Caco-2 (cell line): ENCODE measurements at regions not wholly inside any gene's neighbourhood (a gene's known extent, or its start where the extent isn't known, plus 50 kb on each side); places are given as distances from the start of the nearest gene placed in this dataset.

Experiments
- BruUV-seq: library from RNA; stranded (reverse); fragments of 400-500 nt; replicated peaks from 2 replicates; lab custom pipeline; 2021; lab: Mats Ljungman, UMichigan
- CTCF ChIA-PET: fragments of 300-600 bp; sonication (Branson Sonifier 250); formaldehyde crosslinking; loops from one replicate; lab custom pipeline; 2022; ENCODE audit warnings: antibody characterized with exemption; lab: Charles Lee
- POLR2A ChIA-PET: fragments of 300-600 bp; sonication (Branson Sonifier 250); formaldehyde crosslinking; loops from one replicate; lab custom pipeline; 2022; ENCODE audit warnings: antibody characterized with exemption; lab: Charles Lee
- DNase-seq, 2 experiments: peaks; one replicate each; pipeline versions ENCODE4 v3.0.0 to v3.0.0-alpha.2; 2020 to 2022
- H3K27me3 ChIP-seq: replicated peaks from 2 replicates; pipeline ENCODE4 v1.6.0; 2011; ENCODE audit warnings: low read length; ENCODE audit not compliant: control insufficient read depth, insufficient read depth
- H3K36me3 ChIP-seq: 2 replicates; pipeline ENCODE4 v1.5.1; 2011; ENCODE audit warnings: low read length; ENCODE audit not compliant: control insufficient read depth, insufficient read depth
- H3K4me1 ChIP-seq: fragments of 250-450 bp; sonication (Bioruptor Pico); 2 replicates; pipeline ENCODE4 v1.5.1; 2020; ENCODE audit warnings: mild to moderate bottlenecking
- H3K4me3 ChIP-seq: 2 replicates; pipeline ENCODE4 v1.5.1; 2011; ENCODE audit warnings: low read depth, mild to moderate bottlenecking, control low read depth, low read length
- H3K9me3 ChIP-seq: fragments of 250-450 bp; sonication (Bioruptor Pico); 2 replicates; pipeline ENCODE4 v1.5.1; 2020; ENCODE audit warnings: mild to moderate bottlenecking, moderate library complexity
- H3K27ac Mint-ChIP-seq: one replicate; pipeline ENCODE4 v1.8.0; 2022; ENCODE audit warnings: mixed read lengths; ENCODE audit not compliant: unreplicated experiment
- H3K27me3 Mint-ChIP-seq: one replicate; pipeline ENCODE4 v1.8.0; 2022; ENCODE audit warnings: mixed read lengths; ENCODE audit not compliant: insufficient read depth, unreplicated experiment
- H3K36me3 Mint-ChIP-seq: one replicate; pipeline ENCODE4 v1.8.0; 2022; ENCODE audit warnings: mild to moderate bottlenecking, mixed read lengths; ENCODE audit not compliant: insufficient read depth, unreplicated experiment
- H3K4me1 Mint-ChIP-seq: one replicate; pipeline ENCODE4 v1.8.0; 2022; ENCODE audit warnings: low read depth, mixed read lengths; ENCODE audit not compliant: unreplicated experiment
- H3K4me3 Mint-ChIP-seq: one replicate; pipeline ENCODE4 v1.8.0; 2022; ENCODE audit warnings: mild to moderate bottlenecking, moderate library complexity, mixed read lengths; ENCODE audit not compliant: unreplicated experiment
- H3K9me3 Mint-ChIP-seq: one replicate; pipeline ENCODE4 v1.8.0; 2022; ENCODE audit warnings: mixed read lengths; ENCODE audit not compliant: unreplicated experiment
- intact Hi-C: fragments of 100-400 bp; cut with micrococcal nuclease; formaldehyde crosslinking; loops from one replicate; pipeline ENCODE4 v1.10.0; 2022; ENCODE audit not compliant: unreplicated experiment
- TF ChIP-seq, protein P1 (sequence below), 2 experiments: fragments of 200-600 bp in 1 of 2; IDR thresholded peaks; 1 replicate in 1 of 2; 2 replicates in 1 of 2; pipeline versions ENCODE4 v1.5.1 to v1.8.0; 2011 to 2022; ENCODE audit warnings: antibody characterized with exemption in 1 of 2, control low read depth in 1 of 2, inconsistent platforms in 1 of 2, low read depth in 1 of 2, low read length in 1 of 2, mild to moderate bottlenecking in 1 of 2, moderate library complexity in 1 of 2; ENCODE audit not compliant: insufficient read depth in 1 of 2, severe bottlenecking in 1 of 2, unreplicated experiment in 1 of 2

DNA sequence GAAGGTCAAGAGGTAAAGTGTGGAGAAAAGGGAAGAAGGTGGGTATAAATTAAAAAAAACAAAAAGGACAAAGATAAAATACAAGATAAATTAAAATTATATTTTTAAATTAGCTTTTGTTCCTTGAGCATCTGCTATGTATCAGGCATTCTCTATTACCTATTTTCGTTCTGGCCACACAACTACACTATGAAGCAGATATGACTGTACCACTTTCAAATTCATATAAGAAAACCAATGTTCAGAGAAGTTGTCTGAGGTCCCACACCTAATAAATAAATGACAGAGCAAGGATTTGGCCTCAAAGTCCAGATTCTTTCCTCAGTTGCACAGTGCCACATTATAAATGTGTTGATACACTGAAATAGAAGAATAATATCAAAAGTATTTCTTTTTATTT, 103.8 kb upstream of the PCDH15 start:
- H3K27me3 Mint-ChIP-seq, result no peaks in the 10 kb centered on the region
- H3K27me3 ChIP-seq, result no peaks in the 10 kb centered on the region
- H3K9me3 Mint-ChIP-seq, result no peaks in the 10 kb centered on the region
- H3K36me3 Mint-ChIP-seq, result no peaks in the 10 kb centered on the region
- TF ChIP-seq, protein P1, sequence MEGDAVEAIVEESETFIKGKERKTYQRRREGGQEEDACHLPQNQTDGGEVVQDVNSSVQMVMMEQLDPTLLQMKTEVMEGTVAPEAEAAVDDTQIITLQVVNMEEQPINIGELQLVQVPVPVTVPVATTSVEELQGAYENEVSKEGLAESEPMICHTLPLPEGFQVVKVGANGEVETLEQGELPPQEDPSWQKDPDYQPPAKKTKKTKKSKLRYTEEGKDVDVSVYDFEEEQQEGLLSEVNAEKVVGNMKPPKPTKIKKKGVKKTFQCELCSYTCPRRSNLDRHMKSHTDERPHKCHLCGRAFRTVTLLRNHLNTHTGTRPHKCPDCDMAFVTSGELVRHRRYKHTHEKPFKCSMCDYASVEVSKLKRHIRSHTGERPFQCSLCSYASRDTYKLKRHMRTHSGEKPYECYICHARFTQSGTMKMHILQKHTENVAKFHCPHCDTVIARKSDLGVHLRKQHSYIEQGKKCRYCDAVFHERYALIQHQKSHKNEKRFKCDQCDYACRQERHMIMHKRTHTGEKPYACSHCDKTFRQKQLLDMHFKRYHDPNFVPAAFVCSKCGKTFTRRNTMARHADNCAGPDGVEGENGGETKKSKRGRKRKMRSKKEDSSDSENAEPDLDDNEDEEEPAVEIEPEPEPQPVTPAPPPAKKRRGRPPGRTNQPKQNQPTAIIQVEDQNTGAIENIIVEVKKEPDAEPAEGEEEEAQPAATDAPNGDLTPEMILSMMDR (IDR thresholded peaks at IDR 0.05; ENCODE audit: insufficient read depth in 1 of 2, low read depth in 1 of 2, low read length in 1 of 2, severe bottlenecking in 1 of 2, unreplicated experiment in 1 of 2), result no peak
- CTCF ChIA-PET, result no interaction called here
- DNase-seq, result no peak
- intact Hi-C loops, result no loop called here
- no peak overlapping the region for H3K4me3 Mint-ChIP-seq
- no peaks in the 10 kb centered on the region for H3K4me1 ChIP-seq
- BruUV-seq, result no TSS peak
- POLR2A ChIA-PET, result no interaction called here
- no peaks in the 10 kb centered on the region for H3K4me1 Mint-ChIP-seq
- no peak overlapping the region for H3K27ac Mint-ChIP-seq
- no peaks in the 10 kb centered on the region for H3K9me3 ChIP-seq
- H3K36me3 ChIP-seq, result no peaks in the 10 kb centered on the region
- no peak overlapping the region for H3K4me3 ChIP-seq

DNA sequence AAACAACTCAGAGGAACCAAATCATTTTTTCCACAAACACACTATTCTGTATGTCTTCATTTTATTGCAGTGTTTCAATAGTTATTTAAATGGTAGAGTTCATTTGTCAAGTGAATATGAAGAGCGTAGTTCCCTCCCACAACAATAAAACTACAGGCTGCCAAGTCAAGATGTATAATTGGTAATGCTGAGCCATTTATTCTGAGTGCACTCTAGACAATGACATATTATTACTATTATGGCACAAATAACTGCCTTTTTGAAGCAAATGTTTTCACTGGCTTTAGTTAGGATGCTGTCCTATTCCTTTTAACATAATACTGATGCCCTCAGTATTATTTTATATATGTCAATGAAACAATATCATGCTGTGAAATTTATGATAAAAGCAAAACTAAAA, 102.7 kb upstream of the PCDH15 start:
- TF ChIP-seq, protein P1 (IDR thresholded peaks at IDR 0.05; ENCODE audit: insufficient read depth in 1 of 2, low read depth in 1 of 2, low read length in 1 of 2, severe bottlenecking in 1 of 2, unreplicated experiment in 1 of 2), result no peak
- H3K4me1 Mint-ChIP-seq, result no peaks in the 10 kb centered on the region
- POLR2A ChIA-PET, result no interaction called here
- DNase-seq, result no peak
- no peaks in the 10 kb centered on the region for H3K27me3 ChIP-seq
- no peak overlapping the region for H3K4me3 ChIP-seq
- no peaks in the 10 kb centered on the region for H3K27me3 Mint-ChIP-seq
- no peak overlapping the region for H3K4me3 Mint-ChIP-seq
- intact Hi-C loops, result no loop called here
- CTCF ChIA-PET, result no interaction called here
- H3K36me3 ChIP-seq, result no peaks in the 10 kb centered on the region
- BruUV-seq, result no TSS peak
- H3K27ac Mint-ChIP-seq, result no peak overlapping the region
- no peaks in the 10 kb centered on the region for H3K36me3 Mint-ChIP-seq
- H3K9me3 ChIP-seq, result no peaks in the 10 kb centered on the region
- no peaks in the 10 kb centered on the region for H3K9me3 Mint-ChIP-seq
- H3K4me1 ChIP-seq, result no peaks in the 10 kb centered on the region

DNA sequence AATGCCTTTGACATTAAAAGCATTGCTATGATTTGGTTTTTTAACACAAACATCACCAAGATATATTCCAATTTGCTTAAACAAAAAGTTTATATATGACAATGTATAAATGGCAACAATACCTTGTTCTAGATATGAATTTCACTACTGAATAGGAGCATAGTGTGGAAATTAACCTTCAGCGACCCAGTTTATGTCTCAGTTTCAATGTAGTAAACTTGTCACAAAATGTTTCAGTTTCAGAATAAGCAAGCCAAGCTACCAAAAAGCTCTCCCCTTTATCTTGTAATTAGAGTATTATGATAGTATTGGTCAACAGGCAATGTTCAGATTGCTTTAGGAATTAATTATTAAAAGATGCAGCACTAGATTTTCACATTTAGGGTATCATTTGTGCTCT, 99.6 kb upstream of the PCDH15 start:
- Histone ChIP-seq H3K4me3 (no peak overlapping the region), H3K4me1 (no peaks in the 10 kb centered on the region), H3K9me3 (no peaks in the 10 kb centered on the region), H3K27me3 (no peaks in the 10 kb centered on the region), H3K36me3 (no peaks in the 10 kb centered on the region)
- H3K9me3 Mint-ChIP-seq, result no peaks in the 10 kb centered on the region
- no peak overlapping the region for H3K27ac Mint-ChIP-seq
- DNase-seq, result no peak
- POLR2A ChIA-PET, result no interaction called here
- H3K4me3 Mint-ChIP-seq, result no peak overlapping the region
- intact Hi-C loops, result no loop called here
- no peaks in the 10 kb centered on the region for H3K4me1 Mint-ChIP-seq
- CTCF ChIA-PET, result no interaction called here
- H3K27me3 Mint-ChIP-seq, result no peaks in the 10 kb centered on the region
- TF ChIP-seq, protein P1 (IDR thresholded peaks at IDR 0.05; ENCODE audit: insufficient read depth in 1 of 2, low read depth in 1 of 2, low read length in 1 of 2, severe bottlenecking in 1 of 2, unreplicated experiment in 1 of 2), result no peak
- no TSS peak for BruUV-seq
- H3K36me3 Mint-ChIP-seq, result no peaks in the 10 kb centered on the region
